Skin epidermis (tissue), 12 donors: ENCODE measurements at regions not wholly inside any gene's neighbourhood (a gene's known extent, or its start where the extent isn't known, plus 50 kb on each side); places are given as distances from the start of the nearest gene placed in this dataset.

ENCODE experiments used
- H3K27ac ChIP-seq, 21 experiments: fragments of 200-600 bp; sonication (generic) in 11 of 21; one replicate each; pipeline ENCODE4 v1.5.0; 2020; ENCODE audit warnings: mild to moderate bottlenecking in 3 of 21, inconsistent platforms in 2 of 21, moderate library complexity in 2 of 21
- H3K4me3 ChIP-seq, 7 experiments: fragments of 200-600 bp; sonication (generic) in 2 of 7; one replicate each; pipeline ENCODE4 v1.5.0; 2020; ENCODE audit warnings: inconsistent platforms in 2 of 7, mild to moderate bottlenecking in 2 of 7, moderate library complexity in 1 of 7

DNA sequence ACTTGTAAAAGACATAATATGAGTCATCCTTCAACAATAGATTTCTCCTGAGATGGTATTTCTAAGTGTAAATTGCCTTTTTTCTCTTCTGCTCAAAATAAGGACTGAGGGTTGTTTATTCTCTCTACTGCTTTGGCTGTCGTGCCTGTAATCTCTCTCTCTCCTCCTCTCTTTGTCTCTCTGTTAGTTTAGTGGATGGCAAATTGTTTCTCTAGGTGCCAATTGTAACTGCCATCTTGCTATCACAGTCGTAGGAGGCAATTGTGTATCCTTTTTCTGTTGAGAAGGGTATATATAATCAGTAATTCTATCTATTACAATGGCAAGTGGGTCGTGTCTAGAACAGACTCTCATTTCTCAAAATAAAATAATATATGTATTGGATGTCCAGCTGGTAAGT lies 545.0 kb upstream of the FBXO33 start:
- no peak overlapping the region for H3K4me3 ChIP-seq
- no peak overlapping the region for H3K27ac ChIP-seq

DNA sequence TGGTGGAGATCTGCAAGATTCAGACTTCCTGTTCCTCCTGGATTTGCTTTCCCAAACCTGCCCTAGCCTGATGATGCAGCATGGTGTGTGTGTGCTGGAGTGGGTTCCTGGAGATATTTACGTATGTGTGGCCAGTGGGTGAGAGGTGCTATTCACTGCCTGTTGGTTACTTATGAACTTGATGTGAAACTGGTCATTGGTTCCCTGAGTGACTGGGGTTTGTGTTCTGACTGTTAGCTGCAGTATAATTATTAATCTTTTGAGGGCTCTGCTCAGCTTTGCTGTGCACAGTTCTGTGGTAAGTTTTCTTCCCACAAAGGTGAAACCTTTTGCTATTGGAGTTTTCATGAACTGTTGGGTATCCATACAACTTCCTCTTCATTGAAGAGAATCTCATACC lies 541.8 kb upstream of the FBXO33 start:
- H3K4me3 ChIP-seq, result no peak overlapping the region
- no peak overlapping the region for H3K27ac ChIP-seq

DNA sequence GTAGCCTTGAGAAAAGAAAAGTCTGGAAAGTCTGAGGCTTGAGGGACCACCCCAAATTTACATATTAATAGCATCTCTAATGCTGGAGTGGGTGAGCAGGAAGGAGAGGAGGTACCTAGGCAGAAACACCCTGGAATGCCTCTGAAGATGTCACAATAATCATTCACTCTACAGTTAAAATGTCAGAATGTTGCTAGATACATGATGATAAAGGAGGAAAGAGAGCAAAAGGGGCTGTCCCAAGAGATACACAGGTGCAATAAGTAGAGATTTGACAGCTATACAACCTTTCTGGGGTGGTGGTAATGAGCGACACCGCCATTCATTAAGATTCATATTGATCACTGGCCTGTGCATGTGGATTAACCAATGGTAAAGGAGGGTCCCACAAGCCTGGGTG lies 540.5 kb upstream of the FBXO33 start:
- no peak overlapping the region for H3K27ac ChIP-seq
- no peak overlapping the region for H3K4me3 ChIP-seq

DNA sequence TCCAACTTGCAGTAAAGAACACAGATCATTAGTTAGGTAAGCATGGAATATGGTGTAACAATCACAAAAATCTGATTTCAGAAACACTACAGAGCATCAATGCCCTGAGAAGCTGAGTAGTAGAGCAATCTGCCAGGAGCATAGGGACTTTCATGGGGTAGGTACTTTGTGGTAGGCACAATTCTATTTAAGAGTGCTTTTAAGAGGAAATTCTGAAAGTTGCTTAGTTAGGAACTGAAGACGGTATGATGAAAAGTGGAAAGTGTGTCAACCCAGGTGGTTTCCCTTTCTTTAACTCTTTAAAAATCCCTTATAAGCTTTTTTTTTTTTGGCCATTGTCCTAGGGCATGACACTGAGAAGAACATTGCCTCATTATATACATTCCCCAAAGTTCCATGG lies 535.7 kb upstream of the FBXO33 start:
- Histone ChIP-seq H3K27ac (no peak overlapping the region), H3K4me3 (no peak overlapping the region)

DNA sequence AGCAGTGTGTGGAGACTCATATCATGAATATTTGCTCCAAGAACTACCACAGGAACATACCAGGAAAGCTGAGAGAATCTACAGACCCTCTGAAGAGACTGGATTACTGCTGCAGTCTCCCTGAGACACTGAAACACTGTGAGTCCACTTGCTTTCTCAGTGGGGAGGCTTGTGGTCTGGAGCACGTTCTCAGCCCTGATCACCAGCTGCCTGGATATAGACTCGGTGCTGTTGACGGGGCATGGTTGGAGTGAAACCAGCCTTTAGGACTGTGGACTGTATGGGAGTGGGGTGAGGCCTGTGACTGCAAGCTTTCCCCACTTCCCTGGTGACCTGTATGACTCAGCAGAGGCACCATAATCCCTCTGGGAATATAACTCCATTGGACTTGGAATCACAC lies 525.8 kb upstream of the FBXO33 start:
- Histone ChIP-seq H3K4me3 (no peak overlapping the region), H3K27ac (no peak overlapping the region)

DNA sequence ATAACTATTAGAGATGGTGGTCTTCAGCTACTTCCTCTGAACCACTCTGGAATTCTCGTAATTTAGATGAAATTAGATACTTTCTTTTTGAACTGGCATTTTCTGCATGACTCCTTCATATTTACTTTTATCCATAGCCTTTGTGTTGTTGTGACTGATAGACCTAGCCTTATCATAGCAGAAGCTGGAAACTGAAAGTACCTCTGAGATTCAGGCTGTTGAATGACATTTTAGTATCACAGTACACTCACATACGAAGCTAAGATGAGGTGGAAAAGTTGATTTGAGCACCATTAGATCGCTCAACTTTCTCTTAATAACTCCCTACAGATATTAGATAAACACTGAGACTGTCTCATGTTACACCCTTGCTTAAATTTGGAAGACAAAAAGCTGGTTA lies 525.1 kb upstream of the FBXO33 start:
- Histone ChIP-seq H3K4me3 (no peak overlapping the region), H3K27ac (no peak overlapping the region)

DNA sequence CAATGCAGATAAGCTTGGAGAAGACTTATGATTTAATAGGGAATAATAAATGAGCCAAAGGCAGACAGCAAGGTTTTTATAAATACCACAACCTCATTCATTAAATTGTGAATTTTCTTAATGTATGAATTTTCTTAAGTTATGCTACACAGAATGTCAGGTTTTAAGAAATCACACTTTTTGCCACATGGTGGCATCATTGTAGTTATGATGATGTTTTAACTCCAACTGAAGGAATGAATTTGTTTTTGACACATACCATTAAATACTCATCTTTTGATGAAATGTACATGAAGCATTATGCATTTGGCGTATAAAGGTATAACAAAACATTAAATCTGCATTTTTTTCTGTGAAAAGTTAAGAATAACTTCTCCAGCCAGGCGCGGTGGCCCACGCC lies 524.1 kb upstream of the FBXO33 start:
- no peak overlapping the region for H3K4me3 ChIP-seq
- no peak overlapping the region for H3K27ac ChIP-seq

DNA sequence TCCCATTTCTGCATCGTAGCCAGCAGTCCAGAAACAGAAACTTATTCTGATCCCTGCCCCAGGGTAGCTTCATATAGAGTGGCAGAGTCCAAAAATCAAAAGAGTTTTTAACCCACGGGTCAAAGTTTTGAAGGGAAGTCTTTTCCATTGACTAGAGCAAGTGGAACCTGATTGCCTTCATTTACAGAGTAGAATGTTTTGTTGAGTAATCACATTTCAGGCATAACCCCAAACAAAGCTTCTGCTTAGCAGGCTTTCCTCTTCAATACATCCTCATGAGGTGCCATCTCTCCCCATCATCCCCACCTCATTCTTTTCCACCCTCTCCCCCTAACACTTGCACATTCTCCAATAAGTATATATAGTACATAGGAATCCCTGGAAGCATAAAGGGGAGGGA lies 516.0 kb upstream of the FBXO33 start:
- no peak overlapping the region for H3K27ac ChIP-seq
- H3K4me3 ChIP-seq, result no peak overlapping the region

DNA sequence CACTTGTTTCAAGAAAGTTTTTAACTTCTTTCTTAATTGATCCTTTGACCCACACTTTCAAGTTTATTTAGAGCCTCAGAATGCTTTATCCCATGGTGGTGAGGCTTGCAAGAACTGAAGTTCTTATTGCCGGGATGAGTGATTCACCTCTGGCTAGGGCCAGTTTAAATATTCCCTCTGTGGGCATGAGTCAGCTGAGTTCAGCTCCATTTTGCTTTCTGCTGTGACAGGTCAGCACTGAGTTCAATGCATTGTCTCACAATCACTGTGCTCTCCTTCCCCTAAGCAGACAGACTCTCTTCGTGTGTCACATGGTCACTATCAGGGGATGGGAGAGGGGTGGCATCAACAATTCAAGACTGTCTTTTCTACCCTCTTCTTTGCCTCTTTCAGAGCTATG lies 514.6 kb upstream of the FBXO33 start:
- H3K4me3 ChIP-seq, result no peak overlapping the region
- H3K27ac ChIP-seq, result no peak overlapping the region

DNA sequence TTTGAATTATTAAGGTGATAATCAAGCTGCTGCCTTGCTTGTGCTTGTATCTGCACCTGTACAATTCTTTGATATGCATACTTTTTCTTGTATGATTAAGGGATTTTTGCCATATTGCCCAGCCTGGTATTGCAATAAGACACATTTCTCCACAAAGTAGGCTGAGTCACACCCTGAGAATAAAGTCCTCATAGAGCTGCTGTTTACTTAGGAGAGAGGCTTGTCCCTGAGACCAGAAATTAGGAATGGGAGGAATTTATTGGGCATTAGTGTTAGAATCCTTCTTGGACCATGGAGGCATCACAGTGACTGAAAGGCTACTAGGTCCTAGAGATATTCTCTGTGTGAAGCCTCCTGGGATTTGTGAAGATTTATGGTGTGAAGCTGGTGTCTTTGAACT lies 506.8 kb upstream of the FBXO33 start:
- no peak overlapping the region for H3K4me3 ChIP-seq
- H3K27ac ChIP-seq, result no peak overlapping the region

DNA sequence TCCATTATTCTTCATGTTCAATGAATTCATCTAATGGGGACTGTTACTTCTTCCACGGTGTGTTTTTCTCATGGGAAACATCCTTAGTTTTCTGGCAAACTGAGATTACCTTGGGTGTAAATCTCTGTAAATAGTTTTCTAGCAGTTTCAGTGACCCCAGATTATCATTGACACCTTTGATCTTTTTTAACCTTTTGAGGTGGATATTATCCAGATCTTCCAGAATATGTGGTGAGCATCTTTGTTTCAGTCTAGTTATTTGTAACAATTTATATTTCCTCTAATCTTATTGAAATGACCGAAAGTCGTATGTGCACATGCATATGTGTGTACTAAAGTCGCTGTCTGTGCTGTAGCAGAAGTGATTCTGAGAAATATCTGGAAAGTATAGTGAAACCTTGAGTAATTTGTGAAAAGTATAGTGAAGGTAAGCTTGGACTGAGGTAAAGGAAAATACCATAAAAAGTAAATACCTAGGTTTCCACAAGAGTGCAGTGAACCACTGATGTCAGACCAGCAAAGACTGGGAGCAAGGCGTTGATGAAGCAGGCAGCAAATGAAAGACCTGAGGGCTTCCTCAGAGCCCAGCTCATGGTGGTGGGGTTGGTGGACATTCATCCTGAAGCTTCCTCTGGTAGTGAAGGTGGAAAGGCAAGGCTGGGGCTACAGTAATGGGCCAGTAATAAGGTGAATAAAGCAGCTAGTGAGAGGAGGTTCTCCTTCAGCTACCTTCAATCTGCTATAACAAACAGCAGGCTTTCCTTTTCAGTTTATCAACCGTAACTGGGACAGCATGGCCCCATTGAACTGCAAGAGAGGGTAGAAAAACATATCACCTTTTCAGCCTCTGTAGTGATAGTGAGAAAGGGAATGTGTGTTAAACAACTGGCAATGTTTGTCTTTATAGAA lies 480.2 kb upstream of the FBXO33 start:
- Histone ChIP-seq H3K4me3 (no peak overlapping the region), H3K27ac (no peak overlapping the region)

DNA sequence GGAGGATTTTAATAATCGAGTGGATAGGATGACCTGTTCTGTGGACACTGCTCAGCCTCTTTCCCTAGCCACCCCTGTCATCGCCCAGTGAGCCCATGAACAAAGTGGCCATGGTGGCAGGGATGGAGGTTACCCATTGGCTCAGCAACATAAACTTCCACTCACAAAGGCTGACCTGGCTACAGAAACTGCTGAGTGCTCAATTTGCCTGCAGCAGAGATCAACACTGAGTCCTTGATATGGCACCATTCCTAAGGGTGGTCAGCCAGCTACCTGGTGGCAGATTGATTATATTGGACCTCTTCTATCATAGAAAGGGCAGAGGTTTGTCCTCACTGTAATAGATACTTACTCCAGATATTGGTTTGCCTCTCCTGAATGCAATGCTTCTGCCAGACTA lies 465.4 kb upstream of the FBXO33 start:
- no peak overlapping the region for H3K27ac ChIP-seq
- H3K4me3 ChIP-seq, result no peak overlapping the region

DNA sequence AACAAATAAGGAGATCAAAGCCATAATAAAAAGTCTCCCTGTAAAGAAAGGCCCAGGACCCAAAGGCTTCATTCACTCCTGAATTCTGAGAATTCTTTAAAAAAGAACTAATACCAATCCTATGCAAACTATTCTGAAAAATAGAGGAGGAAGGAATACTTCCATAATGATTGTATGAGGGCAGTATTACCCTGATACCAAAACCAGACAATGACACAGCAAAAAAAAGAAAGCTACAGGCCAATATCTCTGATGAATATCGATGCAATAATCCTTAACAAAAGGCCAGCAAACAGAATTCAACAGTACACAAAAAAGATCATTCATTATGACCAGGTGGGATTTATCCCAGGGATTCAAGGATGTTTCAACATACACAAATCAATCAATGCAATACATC lies 457.8 kb upstream of the FBXO33 start:
- Histone ChIP-seq H3K4me3 (no peak overlapping the region), H3K27ac (no peak overlapping the region)

DNA sequence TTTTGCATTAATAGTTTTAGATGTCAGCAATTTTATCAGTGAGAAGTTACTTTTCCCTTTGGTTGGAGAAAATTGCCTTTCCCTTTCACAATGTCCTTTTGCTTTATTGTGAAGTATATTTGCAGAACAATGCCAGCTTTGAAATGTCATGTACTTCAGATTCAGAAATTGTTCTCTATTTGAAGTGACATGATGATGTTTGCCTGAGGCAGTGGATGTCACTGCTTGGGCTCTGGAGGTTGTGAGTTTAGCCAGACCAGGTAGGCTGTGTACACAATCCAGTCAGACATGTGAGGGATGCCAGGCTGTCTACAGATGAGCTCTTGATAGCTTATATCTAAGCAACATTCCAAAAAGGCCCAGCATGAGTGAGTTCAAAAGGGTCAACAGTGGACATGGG lies 451.9 kb upstream of the FBXO33 start:
- no peak overlapping the region for H3K4me3 ChIP-seq
- H3K27ac ChIP-seq, result no peak overlapping the region

DNA sequence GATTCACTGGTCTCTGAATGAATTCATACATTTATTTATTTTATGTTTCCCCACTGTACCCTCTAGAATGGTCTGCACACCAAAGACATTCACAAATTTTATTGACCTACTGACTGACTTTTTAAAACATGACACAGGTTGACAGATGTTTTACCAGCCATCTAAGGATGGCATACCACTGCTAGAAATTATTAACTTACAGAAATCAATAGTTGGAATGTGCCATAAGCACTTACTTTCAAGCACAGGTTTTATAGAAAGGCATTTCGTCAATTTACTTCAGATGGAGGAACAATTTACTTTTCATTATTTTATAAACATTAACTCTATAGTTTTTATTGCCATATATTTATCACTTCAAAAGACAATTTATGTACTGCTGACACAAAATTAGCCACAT lies 448.7 kb upstream of the FBXO33 start:
- Histone ChIP-seq H3K4me3 (no peak overlapping the region), H3K27ac (no peak overlapping the region)

DNA sequence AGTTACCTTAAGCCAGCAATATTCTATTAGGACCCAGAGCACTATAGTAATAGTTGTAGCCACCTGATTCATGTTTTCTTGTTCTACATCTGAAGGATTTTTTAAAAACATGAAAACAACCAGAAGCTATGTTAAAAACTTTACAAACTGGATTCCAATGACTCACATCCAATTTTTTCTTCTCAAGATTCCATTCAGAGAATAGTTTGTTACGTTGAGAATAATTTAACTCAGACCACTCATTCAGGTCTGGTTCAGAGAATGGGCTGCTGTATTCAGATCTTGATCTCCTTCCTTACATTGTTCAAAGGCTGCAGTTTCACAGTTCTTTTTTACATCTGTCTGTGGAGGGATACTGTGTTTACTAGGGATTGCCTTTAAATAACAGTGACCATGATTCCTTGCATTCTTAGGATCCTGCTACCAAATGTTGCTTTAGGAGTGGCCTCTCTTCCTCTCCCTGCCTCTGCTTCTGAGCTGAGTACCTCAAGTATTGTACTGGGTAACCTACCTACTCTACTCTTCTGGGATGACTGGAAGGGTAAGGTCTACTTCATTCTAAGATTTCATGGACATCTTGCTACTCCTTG lies 448.0 kb upstream of the FBXO33 start:
- H3K4me3 ChIP-seq, result no peak overlapping the region
- no peak overlapping the region for H3K27ac ChIP-seq

DNA sequence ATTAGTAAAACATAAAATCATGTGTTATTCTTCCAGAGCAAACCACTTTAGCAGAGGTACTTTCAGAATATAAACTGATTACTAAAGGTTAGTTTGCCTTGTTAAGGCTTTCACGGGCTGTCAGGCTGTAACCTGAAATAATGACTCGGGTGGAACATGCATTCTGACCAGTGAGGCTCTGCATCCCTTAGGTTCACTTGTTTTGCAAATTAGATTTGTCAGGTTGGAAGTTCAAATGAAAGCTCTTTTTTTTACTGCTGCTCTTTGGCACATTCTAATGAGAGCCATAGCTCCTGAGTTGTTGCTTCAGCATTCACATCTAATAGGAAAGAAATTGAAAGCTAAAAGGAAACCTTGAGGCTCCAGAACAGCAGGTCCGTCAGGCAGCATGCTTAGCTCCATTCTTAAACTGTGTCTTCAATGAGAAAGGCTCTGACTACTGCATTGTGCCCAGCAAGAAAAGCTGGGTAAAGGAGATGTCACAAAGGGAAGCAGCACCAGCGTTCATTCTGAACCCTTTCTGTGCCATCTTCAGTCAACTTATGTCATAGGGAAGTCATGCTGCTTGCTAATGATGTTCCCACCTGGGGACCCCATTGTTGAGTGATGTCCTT lies 445.5 kb upstream of the FBXO33 start:
- no peak overlapping the region for H3K27ac ChIP-seq
- no peak overlapping the region for H3K4me3 ChIP-seq

DNA sequence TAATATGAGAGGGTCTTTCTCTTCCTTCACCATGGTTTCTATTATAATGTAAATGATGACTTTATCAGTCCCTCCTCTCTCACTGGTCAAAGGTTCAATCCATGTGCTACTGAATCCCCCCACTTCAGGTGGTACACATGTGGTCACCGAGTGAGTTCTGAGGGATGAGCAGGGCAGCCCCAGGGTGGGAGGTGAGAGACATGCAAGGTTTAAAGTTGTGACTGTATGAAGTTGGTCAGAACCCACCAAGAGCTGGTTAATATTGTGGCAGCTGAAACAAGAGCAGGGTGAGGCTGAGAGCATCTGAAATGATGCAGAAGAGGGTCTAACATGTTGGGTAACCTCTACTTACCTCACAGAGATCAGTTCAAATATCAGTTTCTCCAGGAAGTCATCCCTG lies 444.7 kb upstream of the FBXO33 start:
- no peak overlapping the region for H3K27ac ChIP-seq
- H3K4me3 ChIP-seq, result no peak overlapping the region

DNA sequence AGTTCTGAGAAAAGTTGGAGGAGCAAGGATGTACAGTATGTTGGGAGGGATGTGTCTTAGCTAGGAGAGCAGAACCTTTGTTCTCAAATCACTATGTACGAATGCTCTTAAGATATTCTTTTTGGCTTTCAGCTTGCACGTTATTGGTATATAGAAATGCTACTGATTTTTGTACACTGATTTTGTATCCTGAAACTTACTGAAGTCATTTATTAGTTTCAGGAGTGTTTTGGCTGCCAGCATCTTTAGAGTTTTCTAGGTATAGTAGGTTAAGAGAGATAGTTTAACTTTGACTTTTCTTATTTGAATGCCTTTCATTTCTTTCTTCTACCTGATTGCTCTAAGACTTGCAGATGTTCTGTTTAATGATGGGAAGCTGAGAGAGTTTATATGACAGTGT lies 442.8 kb upstream of the FBXO33 start:
- H3K4me3 ChIP-seq, result no peak overlapping the region

DNA sequence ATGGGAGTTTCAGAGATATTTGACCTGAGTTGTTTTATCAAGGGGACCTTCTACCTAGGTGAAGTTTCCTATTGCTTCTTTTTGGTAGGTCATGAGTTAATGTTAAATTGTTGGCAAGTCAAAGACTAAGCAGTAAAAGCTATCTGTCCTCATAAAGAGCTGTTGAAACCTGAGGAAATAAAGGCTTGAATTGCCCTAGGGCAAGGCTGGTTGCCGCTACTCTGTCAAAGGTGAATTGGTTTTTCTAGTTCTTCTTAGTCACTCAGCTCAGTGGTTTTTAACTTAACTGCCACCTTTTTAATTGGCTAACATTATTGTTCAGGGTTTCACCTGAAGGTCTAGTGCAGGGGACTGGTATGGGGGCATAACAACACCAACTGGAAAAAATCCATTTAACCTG lies 441.6 kb upstream of the FBXO33 start:
- Histone ChIP-seq H3K27ac (no peak overlapping the region), H3K4me3 (no peak overlapping the region)

More for the DNA sequence above, 442.8 kb upstream of the FBXO33 start:
- H3K27ac ChIP-seq, result no peak overlapping the region

DNA sequence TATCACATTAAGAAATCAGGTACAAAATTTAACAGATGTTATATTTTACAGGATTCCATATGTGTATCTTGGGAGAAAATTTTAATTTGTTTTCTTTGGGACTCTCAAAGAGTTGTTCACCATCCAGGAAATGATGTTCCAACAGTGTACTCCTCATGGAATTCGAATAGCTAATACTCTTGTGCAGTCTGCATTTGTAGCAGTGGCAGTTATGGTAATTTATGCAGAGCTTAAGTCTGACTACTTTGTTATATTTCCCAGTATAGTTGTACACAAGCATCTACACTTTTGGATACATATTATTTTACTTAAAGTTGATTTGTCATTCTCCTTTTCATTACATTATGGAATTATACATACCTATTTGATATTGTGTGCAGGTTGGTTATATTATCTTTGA lies 436.7 kb upstream of the FBXO33 start:
- H3K27ac ChIP-seq, result no peak overlapping the region
- no peak overlapping the region for H3K4me3 ChIP-seq
